ENCODE measurements at regions not wholly inside any gene's neighbourhood (a gene's known extent, or its start where the extent isn't known, plus 50 kb on each side); places are given as distances from the start of the nearest gene placed in this dataset.
"Not testable (repeated sequence)": the region's sequence is repeated elsewhere in the genome, so short reads cannot be mapped to it uniquely, and the experiment has no call there.

- in situ Hi-C loops (cut with HindIII; ENCODE audit: low sequenced_read_pairs), result no loop called here
- peak; percentile 96 for DNase-seq (ENCODE audit: low read depth, low spot score)
- H3K4me3 ChIP-seq (ENCODE audit: low read depth, low read length), result no peak overlapping the region
- no peak for TF ChIP-seq CTCF (IDR thresholded peaks at IDR 0.05; ENCODE audit: low read depth, low read length)
Observed at GRCh38 chr7:104956753-104957450, 57.1 kb upstream of the KMT2E start.

- in situ Hi-C loops (cut with HindIII; ENCODE audit: low sequenced_read_pairs), result no loop called here
- TF ChIP-seq CTCF (IDR thresholded peaks at IDR 0.05; ENCODE audit: low read depth, low read length), result no peak
- no peak for DNase-seq (ENCODE audit: low read depth, low spot score)
- H3K4me3 ChIP-seq (ENCODE audit: low read depth, low read length), result no peak overlapping the region
Observed at GRCh38 chr7:104958371-104958865, 55.6 kb upstream of the KMT2E start.

GRCh38 chr7:104959483-104959882 lies 54.5 kb upstream of the KMT2E start:
- in situ Hi-C loops (cut with HindIII; ENCODE audit: low sequenced_read_pairs); DNase-seq (ENCODE audit: low read depth, low spot score); H3K4me3 ChIP-seq (ENCODE audit: low read depth, low read length): not testable (repeated sequence)

GRCh38 chr7:104960741-104961448 lies 53.1 kb upstream of the KMT2E start:
- in situ Hi-C loops (cut with HindIII; ENCODE audit: low sequenced_read_pairs), result no loop called here
- TF ChIP-seq CTCF (IDR thresholded peaks at IDR 0.05; ENCODE audit: low read depth, low read length), result no peak

DNA sequence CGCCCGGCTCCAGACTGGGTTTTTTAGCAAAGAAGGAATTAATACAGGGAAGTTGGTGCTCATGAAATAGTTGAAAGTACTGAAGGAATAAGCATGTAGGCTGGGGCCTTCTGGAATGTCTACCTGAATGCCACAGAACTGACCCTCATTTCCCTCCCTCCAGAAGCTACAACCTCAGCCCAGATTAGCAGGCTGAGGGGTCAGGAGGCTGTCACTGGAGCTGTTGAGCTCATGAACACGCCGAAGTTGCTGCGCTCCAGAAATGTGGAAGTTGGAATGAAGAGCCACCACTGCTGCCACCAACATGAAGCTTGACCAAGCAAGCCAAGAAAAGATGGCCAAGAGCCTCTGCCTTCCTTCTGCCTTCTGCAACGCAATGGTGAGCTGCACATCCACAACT lies 52.2 kb upstream of the KMT2E start:
- in situ Hi-C loops (cut with HindIII; ENCODE audit: low sequenced_read_pairs), result no loop called here
- H3K4me3 ChIP-seq (ENCODE audit: low read depth, low read length), result no peak overlapping the region
- no peak for TF ChIP-seq CTCF (IDR thresholded peaks at IDR 0.05; ENCODE audit: low read depth, low read length)
- DNase-seq (ENCODE audit: low read depth, low spot score), result no peak

More at GRCh38 chr7:104960741-104961448, 53.1 kb upstream of the KMT2E start:
- DNase-seq (ENCODE audit: low read depth, low spot score), result no peak
- H3K4me3 ChIP-seq (ENCODE audit: low read depth, low read length), result no peak overlapping the region

GRCh38 chr7:104962781-104963180 lies 51.2 kb upstream of the KMT2E start:
- in situ Hi-C loops (cut with HindIII; ENCODE audit: low sequenced_read_pairs), result no loop called here
- no peak overlapping the region for H3K4me3 ChIP-seq (ENCODE audit: low read depth, low read length)
- no peak for TF ChIP-seq CTCF (IDR thresholded peaks at IDR 0.05; ENCODE audit: low read depth, low read length)
- DNase-seq (ENCODE audit: low read depth, low spot score), result no peak

GRCh38 chr7:104963378-104963990 lies 50.5 kb upstream of the KMT2E start:
- H3K4me3 ChIP-seq (ENCODE audit: low read depth, low read length), result no peak overlapping the region
- TF ChIP-seq CTCF (IDR thresholded peaks at IDR 0.05; ENCODE audit: low read depth, low read length), result no peak
- in situ Hi-C loops (cut with HindIII; ENCODE audit: low sequenced_read_pairs), result no loop called here
- no peak for DNase-seq (ENCODE audit: low read depth, low spot score)

All from astrocyte of the spinal cord (primary cell).